ENCODE measurements at regions not wholly inside any gene's neighbourhood (a gene's known extent, or its start where the extent isn't known, plus 50 kb on each side); places are given as distances from the start of the nearest gene placed in this dataset.

DNA sequence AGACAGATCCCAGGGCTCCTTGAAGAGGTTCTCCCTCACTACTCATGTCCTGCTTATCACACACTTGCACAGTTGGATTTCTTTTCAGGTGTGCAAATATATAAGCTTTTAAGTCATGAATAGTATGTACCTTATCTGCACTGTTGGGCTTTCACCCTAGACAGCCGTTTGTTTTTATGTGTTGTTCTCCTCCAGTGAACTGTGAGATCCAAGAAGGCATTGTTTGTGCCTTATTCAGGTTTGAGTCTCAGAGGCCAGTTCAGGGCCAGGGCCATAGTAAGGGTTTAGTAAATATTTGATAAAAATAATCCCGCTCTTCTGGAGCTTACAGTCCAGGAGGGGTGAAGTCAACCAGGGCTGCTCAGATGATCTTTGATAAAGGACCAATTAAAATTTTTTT, 480.0 kb downstream of the TMEM38B start (continued):
- no peak for TF ChIP-seq POLR2AphosphoS5 (IDR thresholded peaks at IDR 0.05; ENCODE audit: low read depth, low read length)

DNA sequence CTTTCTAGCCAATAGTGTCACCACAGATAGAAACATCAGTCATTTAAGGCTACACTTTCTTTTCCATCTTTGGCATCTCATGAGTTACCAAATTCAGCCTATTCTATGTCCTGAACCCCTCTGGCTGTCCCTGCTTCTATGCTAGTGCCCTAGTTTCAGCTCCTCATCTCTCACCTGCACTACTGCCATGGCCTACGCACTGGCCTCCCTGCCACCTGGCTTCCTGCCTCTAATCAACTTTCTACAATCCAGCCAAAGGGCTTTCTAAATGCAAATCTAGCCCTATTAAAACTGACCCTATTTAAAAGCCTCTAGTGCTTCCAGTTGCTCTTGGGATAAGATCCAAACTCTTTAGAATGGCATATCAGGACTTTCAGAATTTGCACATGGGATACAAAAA, 482.9 kb downstream of the TMEM38B start:
- no peak for DNase-seq (ENCODE audit: low read depth in 1 of 2, low spot score in 2 of 2)
- POLR2A ChIA-PET (ENCODE audit: partially characterized antibody), result interaction anchor here (0.5 kb wide), 1 partner anchor 262 kb away, joined by 3 read pairs; no protein-coding TSS in a partner anchor
- H3K23ac ChIP-seq (ENCODE audit: insufficient read length), result no peak overlapping the region
- H2BK20ac ChIP-seq (ENCODE audit: low read length), result no peak overlapping the region
- no peak overlapping the region for H2AFZ ChIP-seq (ENCODE audit: low read length)
- H2BK120ac ChIP-seq (replicated peaks; ENCODE audit: low read depth, low read length), result no peak overlapping the region
- no peak overlapping the region for H3K14ac ChIP-seq (ENCODE audit: insufficient read length)
- no peak overlapping the region for H3K9ac ChIP-seq (replicated peaks in 1 of 4; ENCODE audit: extremely low read depth in 1 of 4, low read depth in 3 of 4, low read length in 3 of 4)
- H2BK15ac ChIP-seq (ENCODE audit: low read length), result no peak overlapping the region
- H4K8ac ChIP-seq (ENCODE audit: extremely low read depth, insufficient read depth, low read length), result no peak overlapping the region
- FAIRE-seq, result no peak
- H3K4ac ChIP-seq (replicated peaks; ENCODE audit: insufficient read length, low read depth, low read length), result no peak overlapping the region
- H3K23me2 ChIP-seq (ENCODE audit: low read depth, low read length), result no peaks in the 10 kb centered on the region
- H2BK12ac ChIP-seq (ENCODE audit: low read depth, low read length), result no peak overlapping the region
- no peaks in the 10 kb centered on the region for H4K20me1 ChIP-seq (replicated peaks in 1 of 2; ENCODE audit: control insufficient read depth in 1 of 2, insufficient read depth in 2 of 2, low read length in 2 of 2)
- no peak for TF ChIP-seq BCL11A (IDR thresholded peaks at IDR 0.05; ENCODE audit: low read depth in 2 of 2, low read length in 2 of 2)
- TF ChIP-seq KDM4A (IDR thresholded peaks at IDR 0.05; ENCODE audit: low read depth, low read length, severe bottlenecking), result no peak
- TF ChIP-seq MAFK (IDR thresholded peaks at IDR 0.05; ENCODE audit: low read depth, low read length), result no peak
- TF ChIP-seq SP1 (IDR thresholded peaks at IDR 0.05; ENCODE audit: low read depth, low read length), result no peak
- no peak for TF ChIP-seq SIX5 (IDR thresholded peaks at IDR 0.05; ENCODE audit: low read depth, low read length)
- TF ChIP-seq JUND (IDR thresholded peaks at IDR 0.05; ENCODE audit: low read length), result no peak
- TF ChIP-seq TCF12 (IDR thresholded peaks at IDR 0.05; ENCODE audit: low read depth, low read length), result no peak
- TF ChIP-seq CHD1 (IDR thresholded peaks at IDR 0.05; ENCODE audit: low read depth, low read length), result no peak
- 79% methylated on average over 1 of the region's 1 CpG; no CpG with 5 or more reads in 1 of the 2 experiments for WGBS, 2 experiments (ENCODE audit: extremely low coverage in 1 of 2, insufficient coverage in 1 of 2, insufficient read length in 1 of 2, insufficient replicate concordance in 2 of 2, low coverage in 1 of 2, low lambda C conversion rate in 2 of 2, missing lambda C conversion rate in 1 of 2)
- H3K36me3 ChIP-seq (ENCODE audit: control insufficient read depth in 2 of 4, insufficient read depth in 4 of 4, low read length in 3 of 4), result no peaks in the 10 kb centered on the region
- H3K9me3 ChIP-seq (ENCODE audit: insufficient read depth in 2 of 2, low read depth in 1 of 2, low read length in 1 of 2), result no peaks in the 10 kb centered on the region
- no peak overlapping the region for H3K18ac ChIP-seq (ENCODE audit: extremely low read depth, low read length)
- no peaks in the 10 kb centered on the region for H3K79me2 ChIP-seq (ENCODE audit: control insufficient read depth in 1 of 2, insufficient read depth in 2 of 2, low read length in 2 of 2)
- H3K4me2 ChIP-seq (ENCODE audit: insufficient read depth in 1 of 2, low read depth in 2 of 2, low read length in 2 of 2), result no peak overlapping the region
- no peak overlapping the region for H4K91ac ChIP-seq (replicated peaks; ENCODE audit: insufficient read length, low read length)
- no peak overlapping the region for H4K5ac ChIP-seq (ENCODE audit: insufficient read length, low read depth, low read length)
- H3K4me1 ChIP-seq (replicated peaks in 1 of 4; ENCODE audit: control insufficient read depth in 3 of 4, insufficient read depth in 4 of 4, low read length in 3 of 4), result 0 out of 7 replicates have a peak, but pooled peaks cover 0 to 2% (median 0%) of the 10 kb centered on the region in 4 experiments
- H2BK5ac ChIP-seq (ENCODE audit: low read depth, low read length), result no peak overlapping the region
- CTCF ChIA-PET (ENCODE audit: partially characterized antibody), result no interaction called here
- H3K79me1 ChIP-seq (ENCODE audit: low read depth, low read length), result no peaks in the 10 kb centered on the region
- H3K56ac ChIP-seq (replicated peaks; ENCODE audit: insufficient read length, low read depth, low read length), result no peak overlapping the region
- no peak overlapping the region for H3K4me3 ChIP-seq (ENCODE audit: extremely low read depth in 1 of 4, insufficient read depth in 2 of 4, low read depth in 3 of 4, low read length in 4 of 4)
- no peak overlapping the region for H3K27ac ChIP-seq (ENCODE audit: low read depth, low read length)
- H2AK5ac ChIP-seq (ENCODE audit: low read depth, low read length), result no peak overlapping the region
- no peaks in the 10 kb centered on the region for H3K27me3 ChIP-seq (replicated peaks in 1 of 4; ENCODE audit: control insufficient read depth in 3 of 4, extremely low read depth in 1 of 4, insufficient read depth in 3 of 4, low read length in 3 of 4)

All from H1 (cell line).